ENCODE measurements at regions not wholly inside any gene's neighbourhood (a gene's known extent, or its start where the extent isn't known, plus 50 kb on each side); places are given as distances from the start of the nearest gene placed in this dataset.

- DNase-seq (ENCODE audit: low read depth) (no peak), FAIRE-seq (no peak)
- peaks cover 7% of the 10 kb centered on the region for H3K36me3 Mint-ChIP-seq (ENCODE audit: low read depth, unreplicated experiment)
- Histone ChIP-seq H3K4me3 (ENCODE audit: insufficient read depth, low read depth, low read length) (no peak overlapping the region), H3K4me1 (ENCODE audit: insufficient read depth, low read length) (no peaks in the 10 kb centered on the region), H3K4me2 (ENCODE audit: low read length) (no peak overlapping the region), H3K27ac (ENCODE audit: low read depth, low read length) (no peak overlapping the region), H3K9ac (ENCODE audit: low read length) (no peak overlapping the region), H3K27me3 (ENCODE audit: insufficient read depth, low read length) (no peaks in the 10 kb centered on the region), H4K20me1 (ENCODE audit: insufficient read depth, low read length) (no peaks in the 10 kb centered on the region), H3K79me2 (ENCODE audit: insufficient read depth, low read length) (no peaks in the 10 kb centered on the region), H2AFZ (ENCODE audit: low read depth, low read length) (no peak overlapping the region), H3K9me3 (ENCODE audit: insufficient read depth, low read depth, low read length) (no peaks in the 10 kb centered on the region), H3K36me3 (ENCODE audit: insufficient read depth, low read length) (no peaks in the 10 kb centered on the region)
- no peak overlapping the region for H3K27ac Mint-ChIP-seq (ENCODE audit: unreplicated experiment)
- H3K4me1 Mint-ChIP-seq (ENCODE audit: low read depth, unreplicated experiment), result no peaks in the 10 kb centered on the region
- no peaks in the 10 kb centered on the region for H3K9me3 Mint-ChIP-seq (ENCODE audit: unreplicated experiment)
- no peak overlapping the region for H3K4me3 Mint-ChIP-seq (ENCODE audit: unreplicated experiment)
- TF ChIP-seq CTCF (IDR thresholded peaks at IDR 0.05; ENCODE audit: insufficient read depth, low read depth, low read length) (no peak), EZH2 (IDR thresholded peaks at IDR 0.05; ENCODE audit: insufficient read depth, low read length) (no peak)
- H3K27me3 Mint-ChIP-seq (ENCODE audit: low read depth, unreplicated experiment), result no peaks in the 10 kb centered on the region
These were observed 143.2 kb upstream of the ZCCHC13 start for GRCh38 chrX:74160816-74161215.

- Histone ChIP-seq H3K36me3 (ENCODE audit: insufficient read depth, low read length) (no peaks in the 10 kb centered on the region), H2AFZ (ENCODE audit: low read depth, low read length) (no peak overlapping the region), H3K4me3 (ENCODE audit: insufficient read depth, low read depth, low read length) (no peak overlapping the region), H3K27ac (ENCODE audit: low read depth, low read length) (no peak overlapping the region), H3K79me2 (ENCODE audit: insufficient read depth, low read length) (no peaks in the 10 kb centered on the region), H3K9ac (ENCODE audit: low read length) (no peak overlapping the region), H3K9me3 (ENCODE audit: insufficient read depth, low read depth, low read length) (no peaks in the 10 kb centered on the region), H3K4me1 (ENCODE audit: insufficient read depth, low read length) (no peaks in the 10 kb centered on the region), H3K4me2 (ENCODE audit: low read length) (no peak overlapping the region), H3K27me3 (ENCODE audit: insufficient read depth, low read length) (no peaks in the 10 kb centered on the region), H4K20me1 (ENCODE audit: insufficient read depth, low read length) (no peaks in the 10 kb centered on the region)
- no peak for TF ChIP-seq CTCF (IDR thresholded peaks at IDR 0.05; ENCODE audit: insufficient read depth, low read depth, low read length)
- TF ChIP-seq EZH2 (IDR thresholded peaks at IDR 0.05; ENCODE audit: insufficient read depth, low read length), result no peak
- no peak for FAIRE-seq
- no peaks in the 10 kb centered on the region for H3K4me1 Mint-ChIP-seq (ENCODE audit: low read depth, unreplicated experiment)
- H3K9me3 Mint-ChIP-seq (ENCODE audit: unreplicated experiment), result no peaks in the 10 kb centered on the region
- no peak overlapping the region for H3K27ac Mint-ChIP-seq (ENCODE audit: unreplicated experiment)
- peaks cover 7% of the 10 kb centered on the region for H3K36me3 Mint-ChIP-seq (ENCODE audit: low read depth, unreplicated experiment)
- no peak for DNase-seq (ENCODE audit: low read depth)
- no peaks in the 10 kb centered on the region for H3K27me3 Mint-ChIP-seq (ENCODE audit: low read depth, unreplicated experiment)
- H3K4me3 Mint-ChIP-seq (ENCODE audit: unreplicated experiment), result no peak overlapping the region
These were observed 143.6 kb upstream of the ZCCHC13 start for GRCh38 chrX:74160358-74160757.

- H3K9me3 ChIP-seq (ENCODE audit: insufficient read depth, low read depth, low read length), result no peaks in the 10 kb centered on the region
- no peak overlapping the region for H3K27ac Mint-ChIP-seq (ENCODE audit: unreplicated experiment)
- H3K4me1 ChIP-seq (ENCODE audit: insufficient read depth, low read length), result no peaks in the 10 kb centered on the region
- no peak overlapping the region for H3K27ac ChIP-seq (ENCODE audit: low read depth, low read length)
- no peak overlapping the region for H3K4me3 ChIP-seq (ENCODE audit: insufficient read depth, low read depth, low read length)
- no peaks in the 10 kb centered on the region for H3K36me3 ChIP-seq (ENCODE audit: insufficient read depth, low read length)
- H3K4me2 ChIP-seq (ENCODE audit: low read length), result no peak overlapping the region
- no peaks in the 10 kb centered on the region for H3K9me3 Mint-ChIP-seq (ENCODE audit: unreplicated experiment)
- FAIRE-seq (peak; percentile 97), DNase-seq (ENCODE audit: low read depth) (no peak)
- no peaks in the 10 kb centered on the region for H3K4me1 Mint-ChIP-seq (ENCODE audit: low read depth, unreplicated experiment)
- TF ChIP-seq CTCF (IDR thresholded peaks at IDR 0.05; ENCODE audit: insufficient read depth, low read depth, low read length) (no peak), EZH2 (IDR thresholded peaks at IDR 0.05; ENCODE audit: insufficient read depth, low read length) (no peak)
- no peaks in the 10 kb centered on the region for H3K79me2 ChIP-seq (ENCODE audit: insufficient read depth, low read length)
- no peak overlapping the region for H2AFZ ChIP-seq (ENCODE audit: low read depth, low read length)
- no peaks in the 10 kb centered on the region for H3K27me3 Mint-ChIP-seq (ENCODE audit: low read depth, unreplicated experiment)
- H3K27me3 ChIP-seq (ENCODE audit: insufficient read depth, low read length), result no peaks in the 10 kb centered on the region
- no peak overlapping the region for H3K4me3 Mint-ChIP-seq (ENCODE audit: unreplicated experiment)
- H3K36me3 Mint-ChIP-seq (ENCODE audit: low read depth, unreplicated experiment), result no peaks in the 10 kb centered on the region
- H3K9ac ChIP-seq (ENCODE audit: low read length), result no peak overlapping the region
- no peaks in the 10 kb centered on the region for H4K20me1 ChIP-seq (ENCODE audit: insufficient read depth, low read length)
These were observed 156.5 kb upstream of the ZCCHC13 start for GRCh38 chrX:74147439-74147838.
